GM23248 (cell line): ENCODE measurements at regions not wholly inside any gene's neighbourhood (a gene's known extent, or its start where the extent isn't known, plus 50 kb on each side); places are given as distances from the start of the nearest gene placed in this dataset.

ENCODE experiments used
- DNase-seq: peaks from one replicate; pipeline ENCODE4 v3.0.0-alpha.2; 2015
- H2AFZ ChIP-seq: fragments of 200-600 bp; sonication (generic); 2 replicates; pipeline ENCODE4 v1.6.1; 2016; ENCODE audit warnings: antibody characterized with exemption
- H3F3A ChIP-seq: fragments of 200-600 bp; sonication (generic); 2 replicates; pipeline ENCODE4 v1.6.1; 2016; ENCODE audit warnings: mild to moderate bottlenecking, antibody characterized with exemption, mixed run types; ENCODE audit not compliant: insufficient read depth
- H3K27ac ChIP-seq: fragments of 200-600 bp; sonication (generic); 2 replicates; pipeline ENCODE4 v1.5.1; 2016; ENCODE audit warnings: mild to moderate bottlenecking
- H3K27me3 ChIP-seq: fragments of 200-600 bp; sonication (generic); replicated peaks from 2 replicates; pipeline ENCODE4 v1.6.1; 2016; ENCODE audit warnings: mild to moderate bottlenecking; ENCODE audit not compliant: insufficient read depth
- H3K36me3 ChIP-seq: fragments of 200-600 bp; sonication (generic); 2 replicates; pipeline ENCODE4 v1.6.1; 2016; ENCODE audit warnings: low read depth, mild to moderate bottlenecking
- H3K4me1 ChIP-seq: fragments of 200-600 bp; sonication (generic); 2 replicates; pipeline ENCODE4 v1.6.1; 2016; ENCODE audit warnings: mild to moderate bottlenecking; ENCODE audit not compliant: insufficient read depth
- H3K4me2 ChIP-seq: fragments of 200-600 bp; sonication (generic); one replicate; pipeline ENCODE4 v1.6.1; 2016; ENCODE audit warnings: mild to moderate bottlenecking; ENCODE audit not compliant: unreplicated experiment
- H3K4me3 ChIP-seq: fragments of 200-600 bp; sonication (generic); 2 replicates; pipeline ENCODE4 v1.5.1; 2016; ENCODE audit warnings: mild to moderate bottlenecking
- H3K79me2 ChIP-seq: fragments of 200-600 bp; sonication (generic); 2 replicates; pipeline ENCODE4 v1.6.1; 2016; ENCODE audit warnings: mild to moderate bottlenecking; ENCODE audit not compliant: insufficient read depth
- H3K9ac ChIP-seq: fragments of 200-600 bp; sonication (generic); 2 replicates; pipeline ENCODE4 v1.6.1; 2016; ENCODE audit warnings: mild to moderate bottlenecking
- H3K9me2 ChIP-seq: fragments of 200-600 bp; sonication (generic); 2 replicates; pipeline ENCODE4 v1.6.1; 2016; ENCODE audit warnings: mixed run types, mild to moderate bottlenecking, moderate library complexity; ENCODE audit not compliant: insufficient read depth
- H3K9me3 ChIP-seq: fragments of 200-600 bp; sonication (generic); one replicate; pipeline ENCODE4 v1.6.1; 2017; ENCODE audit warnings: low read depth
- H4K20me1 ChIP-seq: fragments of 200-600 bp; sonication (generic); 2 replicates; pipeline ENCODE4 v1.6.0; 2016; ENCODE audit not compliant: insufficient read depth
- EZH2 ChIP-seq: fragments of 200-600 bp; sonication (generic); IDR thresholded peaks from 2 replicates; pipeline ENCODE4 v1.6.1; 2018; ENCODE audit warnings: antibody characterized with exemption, mild to moderate bottlenecking; ENCODE audit not compliant: insufficient read depth, poor library complexity, severe bottlenecking
- EZH2phosphoT487 ChIP-seq: fragments of 200-600 bp; sonication (generic); IDR thresholded peaks from 2 replicates; pipeline ENCODE4 v1.6.1; 2018; ENCODE audit warnings: antibody characterized with exemption, moderate library complexity, mild to moderate bottlenecking, low read depth; ENCODE audit not compliant: insufficient read depth
- WGBS, 2 experiments: methylation state at CpG; one replicate each; pipeline ENCODE4 v1.1.6; 2015 to 2017; ENCODE audit warnings: low lambda C conversion rate in 2 of 2, low coverage in 1 of 2; ENCODE audit errors: missing lambda C conversion rate in 2 of 2; 5-methylcytosine and 5-hydroxymethylcytosine counted together
- in situ Hi-C: fragments of 300-500 bp; cut with MboI; formaldehyde crosslinking; loops from 2 replicates; pipeline ENCODE4 v1.15.0; 2020

GRCh38 chr7:131976411-131976810 lies 420.0 kb upstream of the PODXL start:
- TF ChIP-seq EZH2 (no peak), EZH2phosphoT487 (no peak)
- Histone ChIP-seq H3K9ac (no peak overlapping the region), H3K79me2 (no peaks in the 10 kb centered on the region), H2AFZ (no peak overlapping the region), H4K20me1 (no peaks in the 10 kb centered on the region), H3K4me2 (no peak overlapping the region), H3K9me3 (no peaks in the 10 kb centered on the region), H3K36me3 (no peaks in the 10 kb centered on the region), H3K27me3 (no peaks in the 10 kb centered on the region), H3F3A (no peaks in the 10 kb centered on the region), H3K9me2 (no peaks in the 10 kb centered on the region), H3K4me3 (no peak overlapping the region), H3K4me1 (no peaks in the 10 kb centered on the region), H3K27ac (no peak overlapping the region)
- in situ Hi-C loops = no loop called here
- WGBS, 2 experiments = 64 to 65% methylated on average over 3 of the region's 3 CpGs
- DNase-seq = no peak

GRCh38 chr7:131974671-131975070 lies 418.2 kb upstream of the PODXL start:
- TF ChIP-seq EZH2phosphoT487 = no peak
- no peak for TF ChIP-seq EZH2
- H3K4me1 ChIP-seq = no peaks in the 10 kb centered on the region
- no peaks in the 10 kb centered on the region for H3K36me3 ChIP-seq
- DNase-seq = no peak
- H3K9ac ChIP-seq = no peak overlapping the region
- no peak overlapping the region for H3K4me3 ChIP-seq
- no peak overlapping the region for H2AFZ ChIP-seq
- in situ Hi-C loops = no loop called here
- H4K20me1 ChIP-seq = no peaks in the 10 kb centered on the region
- no peak overlapping the region for H3K27ac ChIP-seq
- no peaks in the 10 kb centered on the region for H3K9me2 ChIP-seq
- no peaks in the 10 kb centered on the region for H3K9me3 ChIP-seq
- H3K27me3 ChIP-seq = no peaks in the 10 kb centered on the region
- H3K79me2 ChIP-seq = no peaks in the 10 kb centered on the region
- 8 to 9% methylated on average over 2 of the region's 2 CpGs for WGBS, 2 experiments
- no peak overlapping the region for H3K4me2 ChIP-seq
- H3F3A ChIP-seq = no peaks in the 10 kb centered on the region

GRCh38 chr7:131972251-131972650 lies 415.8 kb upstream of the PODXL start:
- H2AFZ ChIP-seq = no peak overlapping the region
- DNase-seq = no peak
- no peaks in the 10 kb centered on the region for H3F3A ChIP-seq
- H3K9me2 ChIP-seq = no peaks in the 10 kb centered on the region
- H3K4me1 ChIP-seq = no peaks in the 10 kb centered on the region
- H3K9me3 ChIP-seq = no peaks in the 10 kb centered on the region
- in situ Hi-C loops = no loop called here
- no peak overlapping the region for H3K9ac ChIP-seq
- no peak overlapping the region for H3K4me3 ChIP-seq
- no peak overlapping the region for H3K4me2 ChIP-seq
- 47 to 64% methylated on average over 2 of the region's 2 CpGs for WGBS, 2 experiments
- no peak for TF ChIP-seq EZH2phosphoT487
- TF ChIP-seq EZH2 = no peak
- H3K27ac ChIP-seq = no peak overlapping the region
- no peaks in the 10 kb centered on the region for H3K36me3 ChIP-seq
- H3K79me2 ChIP-seq = no peaks in the 10 kb centered on the region
- H3K27me3 ChIP-seq = no peaks in the 10 kb centered on the region
- H4K20me1 ChIP-seq = no peaks in the 10 kb centered on the region

GRCh38 chr7:131970602-131971001 lies 414.2 kb upstream of the PODXL start:
- H3F3A ChIP-seq = no peaks in the 10 kb centered on the region
- no peaks in the 10 kb centered on the region for H3K9me3 ChIP-seq
- WGBS, 2 experiments = 35 to 37% methylated on average over 4 of the region's 4 CpGs
- TF ChIP-seq EZH2phosphoT487 (no peak), EZH2 (no peak)
- H3K4me2 ChIP-seq = no peak overlapping the region
- H2AFZ ChIP-seq = no peak overlapping the region
- no peak for DNase-seq
- no peak overlapping the region for H3K9ac ChIP-seq
- no peaks in the 10 kb centered on the region for H3K4me1 ChIP-seq
- H4K20me1 ChIP-seq = no peaks in the 10 kb centered on the region
- no peak overlapping the region for H3K4me3 ChIP-seq
- no peaks in the 10 kb centered on the region for H3K36me3 ChIP-seq
- no peaks in the 10 kb centered on the region for H3K27me3 ChIP-seq
- H3K9me2 ChIP-seq = no peaks in the 10 kb centered on the region
- H3K27ac ChIP-seq = no peak overlapping the region
- no peaks in the 10 kb centered on the region for H3K79me2 ChIP-seq
- in situ Hi-C loops = no loop called here

GRCh38 chr7:131969560-131969959 lies 413.1 kb upstream of the PODXL start:
- no peak overlapping the region for H3K4me3 ChIP-seq
- no peak overlapping the region for H3K9ac ChIP-seq
- H3K4me2 ChIP-seq = no peak overlapping the region
- no peaks in the 10 kb centered on the region for H3K9me2 ChIP-seq
- no peaks in the 10 kb centered on the region for H4K20me1 ChIP-seq
- no peaks in the 10 kb centered on the region for H3K79me2 ChIP-seq
- H3K27me3 ChIP-seq = no peaks in the 10 kb centered on the region; the same call in 1 of the 2 replicates
- no peaks in the 10 kb centered on the region for H3F3A ChIP-seq
- no peak overlapping the region for H3K27ac ChIP-seq
- no peaks in the 10 kb centered on the region for H3K4me1 ChIP-seq
- TF ChIP-seq EZH2phosphoT487 (no peak), EZH2 (no peak)
- H3K9me3 ChIP-seq = no peaks in the 10 kb centered on the region
- 80 to 84% methylated on average over 4 of the region's 4 CpGs for WGBS, 2 experiments
- no peak for DNase-seq
- in situ Hi-C loops = no loop called here
- H2AFZ ChIP-seq = no peak overlapping the region
- H3K36me3 ChIP-seq = no peaks in the 10 kb centered on the region
